ENCODE measurements at regions not wholly inside any gene's neighbourhood (a gene's known extent, or its start where the extent isn't known, plus 50 kb on each side); places are given as distances from the start of the nearest gene placed in this dataset.

DNA sequence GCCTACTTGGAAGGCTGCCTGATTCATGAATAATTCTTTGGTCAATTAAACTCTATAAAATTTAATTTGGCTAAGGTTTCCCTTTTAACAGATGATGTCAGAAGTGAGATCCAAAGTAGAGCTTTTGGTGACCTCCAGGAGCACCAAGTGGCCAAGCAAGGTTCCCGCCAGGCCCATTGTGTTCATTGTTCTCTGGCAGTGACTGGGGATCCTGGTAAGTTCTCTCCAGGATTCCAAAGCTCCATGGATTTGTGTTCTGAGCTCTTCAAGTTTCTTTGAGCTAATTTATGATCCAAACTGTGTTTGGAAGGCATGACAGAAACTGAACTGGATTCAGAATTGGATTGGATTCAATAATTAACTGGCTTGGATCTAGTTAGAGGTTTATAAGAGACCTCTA is 72.0 kb upstream of the ALDH1L1 start:
- TF ChIP-seq, protein P1, sequence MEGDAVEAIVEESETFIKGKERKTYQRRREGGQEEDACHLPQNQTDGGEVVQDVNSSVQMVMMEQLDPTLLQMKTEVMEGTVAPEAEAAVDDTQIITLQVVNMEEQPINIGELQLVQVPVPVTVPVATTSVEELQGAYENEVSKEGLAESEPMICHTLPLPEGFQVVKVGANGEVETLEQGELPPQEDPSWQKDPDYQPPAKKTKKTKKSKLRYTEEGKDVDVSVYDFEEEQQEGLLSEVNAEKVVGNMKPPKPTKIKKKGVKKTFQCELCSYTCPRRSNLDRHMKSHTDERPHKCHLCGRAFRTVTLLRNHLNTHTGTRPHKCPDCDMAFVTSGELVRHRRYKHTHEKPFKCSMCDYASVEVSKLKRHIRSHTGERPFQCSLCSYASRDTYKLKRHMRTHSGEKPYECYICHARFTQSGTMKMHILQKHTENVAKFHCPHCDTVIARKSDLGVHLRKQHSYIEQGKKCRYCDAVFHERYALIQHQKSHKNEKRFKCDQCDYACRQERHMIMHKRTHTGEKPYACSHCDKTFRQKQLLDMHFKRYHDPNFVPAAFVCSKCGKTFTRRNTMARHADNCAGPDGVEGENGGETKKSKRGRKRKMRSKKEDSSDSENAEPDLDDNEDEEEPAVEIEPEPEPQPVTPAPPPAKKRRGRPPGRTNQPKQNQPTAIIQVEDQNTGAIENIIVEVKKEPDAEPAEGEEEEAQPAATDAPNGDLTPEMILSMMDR (IDR thresholded peaks at IDR 0.05; ENCODE audit: control extremely low read depth in 1 of 3, insufficient read depth in 1 of 3, low read depth in 1 of 3, low read length in 3 of 3): no peak
- no peak for TF ChIP-seq TAF1 (IDR thresholded peaks at IDR 0.05; ENCODE audit: low read depth, low read length)
- TF ChIP-seq CEBPB (IDR thresholded peaks at IDR 0.05; ENCODE audit: low read depth, low read length): no peak
- TF ChIP-seq, protein P2, sequence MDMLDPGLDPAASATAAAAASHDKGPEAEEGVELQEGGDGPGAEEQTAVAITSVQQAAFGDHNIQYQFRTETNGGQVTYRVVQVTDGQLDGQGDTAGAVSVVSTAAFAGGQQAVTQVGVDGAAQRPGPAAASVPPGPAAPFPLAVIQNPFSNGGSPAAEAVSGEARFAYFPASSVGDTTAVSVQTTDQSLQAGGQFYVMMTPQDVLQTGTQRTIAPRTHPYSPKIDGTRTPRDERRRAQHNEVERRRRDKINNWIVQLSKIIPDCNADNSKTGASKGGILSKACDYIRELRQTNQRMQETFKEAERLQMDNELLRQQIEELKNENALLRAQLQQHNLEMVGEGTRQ (IDR thresholded peaks at IDR 0.05; ENCODE audit: low read length): no peak
